GM23338 (cell line): ENCODE measurements at regions not wholly inside any gene's neighbourhood (a gene's known extent, or its start where the extent isn't known, plus 50 kb on each side); places are given as distances from the start of the nearest gene placed in this dataset.

Experiments used
- CREB1 ChIP-seq: fragments of 250-450 bp; sonication (Bioruptor Pico); IDR thresholded peaks from 2 replicates; pipeline ENCODE4 v1.5.0; 2020; ENCODE audit warnings: low read depth, mild to moderate bottlenecking, moderate library complexity
- CTCF ChIP-seq, 2 experiments: fragments of 200-600 bp in 1 of 2; sonication (generic) in 1 of 2; conservative IDR thresholded peaks; 2 replicates each; pipeline versions ENCODE4 v1.5.1 to v1.6.1; 2016 to 2017; ENCODE audit warnings: antibody characterized with exemption in 2 of 2, low read depth in 2 of 2, mild to moderate bottlenecking in 2 of 2, moderate library complexity in 1 of 2
- ETS1 ChIP-seq: IDR thresholded peaks from 2 replicates; pipeline ENCODE4 v1.6.1; 2016; ENCODE audit warnings: antibody characterized with exemption
- EZH2 ChIP-seq: fragments of 200-600 bp; sonication (generic); IDR thresholded peaks from one replicate; pipeline ENCODE4 v1.8.0; 2017; ENCODE audit warnings: antibody characterized with exemption, mild to moderate bottlenecking, low read depth; ENCODE audit not compliant: unreplicated experiment
- EZH2phosphoT487 ChIP-seq: fragments of 200-600 bp; sonication (generic); IDR thresholded peaks from one replicate; pipeline ENCODE4 v1.8.1; 2018; ENCODE audit warnings: antibody characterized with exemption; ENCODE audit not compliant: unreplicated experiment
- NANOG ChIP-seq: IDR thresholded peaks from 2 replicates; pipeline ENCODE4 v1.6.1; 2016; ENCODE audit warnings: antibody characterized with exemption, borderline replicate concordance
- POLR2AphosphoS5 ChIP-seq: IDR thresholded peaks from 2 replicates; pipeline ENCODE4 v1.6.1; 2016; ENCODE audit warnings: antibody characterized with exemption, low read depth
- REST ChIP-seq: IDR thresholded peaks from one replicate; pipeline ENCODE4 v1.6.1; 2018; ENCODE audit warnings: antibody characterized with exemption; ENCODE audit not compliant: unreplicated experiment

GRCh38 chr2:120993661-120994060, 258.0 kb downstream of the GLI2 start:
- TF ChIP-seq REST = no peak
- TF ChIP-seq EZH2phosphoT487 = no peak
- no peak for TF ChIP-seq CTCF (conservative IDR thresholded peaks at IDR 0.05; ENCODE audit: low read depth in 2 of 2)
- no peak for TF ChIP-seq POLR2AphosphoS5
- no peak for TF ChIP-seq EZH2
- TF ChIP-seq NANOG = no peak
- TF ChIP-seq CREB1 = no peak
- no peak for TF ChIP-seq ETS1
